ENCODE measurements at regions not wholly inside any gene's neighbourhood (a gene's known extent, or its start where the extent isn't known, plus 50 kb on each side); places are given as distances from the start of the nearest gene placed in this dataset.
"Not testable (repeated sequence)": the region's sequence is repeated elsewhere in the genome, so short reads cannot be mapped to it uniquely, and the experiment has no call there.

DNA sequence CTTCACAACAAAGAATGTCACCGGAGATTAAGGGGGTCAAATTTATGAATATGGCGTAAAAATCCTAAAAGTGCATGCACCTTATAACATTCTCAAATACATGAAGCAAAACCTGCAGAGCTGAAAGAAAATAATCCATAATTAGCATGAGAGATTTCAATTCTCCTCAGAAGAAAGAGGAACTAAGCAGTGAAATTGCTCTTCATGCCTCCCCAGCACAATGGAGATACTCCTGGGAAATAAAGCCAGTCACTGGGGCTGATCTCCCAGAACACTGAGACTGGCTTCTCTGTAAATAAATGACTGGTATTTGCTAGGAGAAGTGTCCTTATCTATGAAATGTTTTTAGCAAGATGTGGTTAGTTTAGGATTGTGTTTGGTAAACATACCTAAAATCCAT is 68.1 kb downstream of the GOLGA6L6 start:
- not testable (repeated sequence) for H3K4me3 ChIP-seq (ENCODE audit: low read depth in 1 of 2, low read length in 2 of 2); ATAC-seq (ENCODE audit: insufficient read depth, low read depth); H2AFZ ChIP-seq (ENCODE audit: low read depth, low read length); DNase-seq; H3K4me2 ChIP-seq (ENCODE audit: insufficient read depth, low read length); H3K4me1 ChIP-seq (ENCODE audit: insufficient read depth, low read length); H3K27me3 ChIP-seq (ENCODE audit: insufficient read depth, low read length, poor library complexity); H3K36me3 ChIP-seq (ENCODE audit: insufficient read depth, low read length); H3K9ac ChIP-seq (ENCODE audit: low read depth, low read length); H3K79me2 ChIP-seq (ENCODE audit: insufficient read depth, low read length); H3K9me3 ChIP-seq (ENCODE audit: insufficient read depth, low read length, severe bottlenecking); H4K20me1 ChIP-seq (ENCODE audit: insufficient read depth, low read length); H3K27ac ChIP-seq (ENCODE audit: low read length)

DNA sequence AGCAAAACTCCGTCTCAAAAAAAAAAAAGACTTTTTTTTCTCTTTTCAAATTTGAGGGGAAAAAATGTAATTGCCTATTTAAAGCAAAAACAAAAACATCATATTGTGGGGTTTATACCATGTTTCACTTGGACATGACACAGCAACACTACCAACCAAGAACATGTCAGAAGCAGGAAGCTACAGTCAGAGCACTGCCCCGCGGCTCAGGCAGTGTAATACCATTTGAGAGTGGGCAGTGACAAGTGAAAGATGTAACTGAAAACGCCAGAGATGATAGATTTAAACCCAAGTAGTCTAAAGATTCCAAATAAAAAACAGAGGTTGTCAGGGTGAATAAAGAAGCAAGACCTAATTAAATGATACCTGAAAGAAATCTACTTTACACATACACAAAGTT is 68.6 kb downstream of the GOLGA6L6 start:
- not testable (repeated sequence) for H3K4me1 ChIP-seq (ENCODE audit: insufficient read depth, low read length); ATAC-seq (ENCODE audit: insufficient read depth, low read depth); H3K27me3 ChIP-seq (ENCODE audit: insufficient read depth, low read length, poor library complexity); H3K27ac ChIP-seq (ENCODE audit: low read length); H2AFZ ChIP-seq (ENCODE audit: low read depth, low read length); H4K20me1 ChIP-seq (ENCODE audit: insufficient read depth, low read length); H3K4me3 ChIP-seq (ENCODE audit: low read depth in 1 of 2, low read length in 2 of 2); H3K36me3 ChIP-seq (ENCODE audit: insufficient read depth, low read length); H3K79me2 ChIP-seq (ENCODE audit: insufficient read depth, low read length); H3K4me2 ChIP-seq (ENCODE audit: insufficient read depth, low read length); DNase-seq; H3K9ac ChIP-seq (ENCODE audit: low read depth, low read length); H3K9me3 ChIP-seq (ENCODE audit: insufficient read depth, low read length, severe bottlenecking)

DNA sequence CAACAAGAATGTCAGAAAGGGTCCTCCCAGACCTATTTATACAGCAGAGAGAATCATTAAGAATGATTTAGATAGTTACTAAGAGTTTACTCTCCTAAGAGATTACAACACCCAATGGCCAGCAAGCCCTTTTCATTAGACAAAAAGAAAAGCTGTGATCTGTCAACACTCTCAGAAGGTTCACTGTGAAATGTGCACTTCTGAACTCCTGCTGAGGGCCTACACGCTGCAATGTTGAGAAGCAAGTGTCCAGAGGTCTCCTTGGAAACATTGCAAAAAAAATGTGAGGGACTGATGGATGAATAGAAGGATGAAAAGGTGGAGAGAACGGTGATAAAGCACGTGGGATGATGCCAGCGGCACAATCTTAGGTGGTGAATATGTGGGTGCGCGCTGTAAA is 70.8 kb downstream of the GOLGA6L6 start:
- ATAC-seq (ENCODE audit: insufficient read depth, low read depth); H3K27ac ChIP-seq (ENCODE audit: low read length); H3K79me2 ChIP-seq (ENCODE audit: insufficient read depth, low read length); H3K9me3 ChIP-seq (ENCODE audit: insufficient read depth, low read length, severe bottlenecking); H4K20me1 ChIP-seq (ENCODE audit: insufficient read depth, low read length); H3K36me3 ChIP-seq (ENCODE audit: insufficient read depth, low read length); H2AFZ ChIP-seq (ENCODE audit: low read depth, low read length); H3K4me2 ChIP-seq (ENCODE audit: insufficient read depth, low read length); DNase-seq; H3K4me3 ChIP-seq (ENCODE audit: low read depth in 1 of 2, low read length in 2 of 2); H3K4me1 ChIP-seq (ENCODE audit: insufficient read depth, low read length); H3K9ac ChIP-seq (ENCODE audit: low read depth, low read length); H3K27me3 ChIP-seq (ENCODE audit: insufficient read depth, low read length, poor library complexity): not testable (repeated sequence)

DNA sequence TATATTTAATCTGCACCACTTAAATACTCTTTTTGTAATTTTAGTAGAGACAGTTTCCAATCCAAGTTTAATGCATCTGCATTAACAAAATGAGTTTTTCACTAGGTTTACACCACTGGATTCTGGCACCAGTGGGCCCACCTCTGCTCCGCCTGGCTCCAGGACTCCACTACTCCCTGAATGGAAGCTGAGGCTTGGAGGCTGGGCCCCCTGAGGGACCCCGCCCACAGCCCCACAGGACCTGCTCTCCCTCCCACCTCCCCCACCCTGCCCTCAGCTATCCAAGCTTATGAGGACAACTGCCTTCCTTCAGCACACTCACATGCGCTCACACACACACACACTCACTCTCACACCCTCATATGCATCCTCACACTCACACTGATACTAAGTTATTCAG is 100.5 kb downstream of the GOLGA6L6 start:
- not testable (repeated sequence) for H3K4me1 ChIP-seq (ENCODE audit: insufficient read depth, low read length); H3K27ac ChIP-seq (ENCODE audit: low read length); H3K79me2 ChIP-seq (ENCODE audit: insufficient read depth, low read length); ATAC-seq (ENCODE audit: insufficient read depth, low read depth); H4K20me1 ChIP-seq (ENCODE audit: insufficient read depth, low read length); H3K27me3 ChIP-seq (ENCODE audit: insufficient read depth, low read length, poor library complexity); H3K36me3 ChIP-seq (ENCODE audit: insufficient read depth, low read length); DNase-seq; H3K4me3 ChIP-seq (ENCODE audit: low read depth in 1 of 2, low read length in 2 of 2); H3K9ac ChIP-seq (ENCODE audit: low read depth, low read length); H3K4me2 ChIP-seq (ENCODE audit: insufficient read depth, low read length); H3K9me3 ChIP-seq (ENCODE audit: insufficient read depth, low read length, severe bottlenecking); H2AFZ ChIP-seq (ENCODE audit: low read depth, low read length)

DNA sequence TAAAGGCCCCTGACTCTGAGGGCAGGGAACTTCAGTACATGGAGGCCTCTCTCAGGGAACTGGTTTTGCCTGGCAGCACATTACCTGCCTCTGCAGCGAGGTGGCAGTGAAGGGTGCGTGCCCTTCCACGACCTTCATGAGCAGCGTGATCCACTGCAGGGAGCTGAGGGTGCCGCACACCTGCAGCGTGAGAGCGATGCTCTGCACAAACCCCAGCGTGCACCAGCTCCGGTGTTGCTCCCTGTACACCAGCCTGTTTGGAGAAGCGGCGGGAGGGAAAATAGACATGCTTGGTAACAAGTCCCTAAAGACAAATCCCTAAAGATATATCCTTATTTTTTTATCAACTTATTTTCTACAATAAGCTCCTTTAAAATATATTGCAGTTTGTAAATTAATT is 101.2 kb downstream of the GOLGA6L6 start:
- not testable (repeated sequence) for H3K79me2 ChIP-seq (ENCODE audit: insufficient read depth, low read length); H3K27ac ChIP-seq (ENCODE audit: low read length); H2AFZ ChIP-seq (ENCODE audit: low read depth, low read length); H3K4me2 ChIP-seq (ENCODE audit: insufficient read depth, low read length); H3K9ac ChIP-seq (ENCODE audit: low read depth, low read length); H3K27me3 ChIP-seq (ENCODE audit: insufficient read depth, low read length, poor library complexity); H3K36me3 ChIP-seq (ENCODE audit: insufficient read depth, low read length); H3K9me3 ChIP-seq (ENCODE audit: insufficient read depth, low read length, severe bottlenecking); H3K4me3 ChIP-seq (ENCODE audit: low read depth in 1 of 2, low read length in 2 of 2); ATAC-seq (ENCODE audit: insufficient read depth, low read depth); H4K20me1 ChIP-seq (ENCODE audit: insufficient read depth, low read length); DNase-seq; H3K4me1 ChIP-seq (ENCODE audit: insufficient read depth, low read length)

DNA sequence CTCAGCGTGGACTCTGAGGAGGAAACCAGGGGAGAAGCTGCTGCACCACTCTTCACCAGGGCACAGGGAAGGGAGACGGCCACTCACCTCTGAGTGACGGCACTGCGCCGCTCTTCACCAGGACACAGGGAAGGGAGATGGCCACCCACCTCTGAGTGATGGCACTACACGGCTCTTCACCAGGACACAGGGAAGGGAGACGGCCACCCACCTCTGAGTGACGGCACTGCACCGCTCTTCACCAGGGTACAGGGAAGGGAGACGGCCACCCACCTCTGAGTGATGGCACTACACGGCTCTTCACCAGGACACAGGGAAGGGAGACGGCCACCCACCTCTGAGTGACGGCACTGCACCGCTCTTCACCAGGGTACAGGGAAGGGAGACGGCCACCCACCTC is 102.5 kb downstream of the GOLGA6L6 start:
- not testable (repeated sequence) for DNase-seq; H3K4me1 ChIP-seq (ENCODE audit: insufficient read depth, low read length); H3K27ac ChIP-seq (ENCODE audit: low read length); ATAC-seq (ENCODE audit: insufficient read depth, low read depth); H3K36me3 ChIP-seq (ENCODE audit: insufficient read depth, low read length); H3K4me3 ChIP-seq (ENCODE audit: low read depth in 1 of 2, low read length in 2 of 2); H3K9me3 ChIP-seq (ENCODE audit: insufficient read depth, low read length, severe bottlenecking); H2AFZ ChIP-seq (ENCODE audit: low read depth, low read length); H3K9ac ChIP-seq (ENCODE audit: low read depth, low read length); H3K27me3 ChIP-seq (ENCODE audit: insufficient read depth, low read length, poor library complexity); H3K79me2 ChIP-seq (ENCODE audit: insufficient read depth, low read length); H3K4me2 ChIP-seq (ENCODE audit: insufficient read depth, low read length); H4K20me1 ChIP-seq (ENCODE audit: insufficient read depth, low read length)

- not testable (repeated sequence) for H3K9me3 ChIP-seq (ENCODE audit: insufficient read depth, low read length, severe bottlenecking); H3K79me2 ChIP-seq (ENCODE audit: insufficient read depth, low read length); H4K20me1 ChIP-seq (ENCODE audit: insufficient read depth, low read length); H3K4me2 ChIP-seq (ENCODE audit: insufficient read depth, low read length); H3K27me3 ChIP-seq (ENCODE audit: insufficient read depth, low read length, poor library complexity); H3K27ac ChIP-seq (ENCODE audit: low read length); H2AFZ ChIP-seq (ENCODE audit: low read depth, low read length); ATAC-seq (ENCODE audit: insufficient read depth, low read depth); H3K36me3 ChIP-seq (ENCODE audit: insufficient read depth, low read length); H3K9ac ChIP-seq (ENCODE audit: low read depth, low read length); H3K4me3 ChIP-seq (ENCODE audit: low read depth in 1 of 2, low read length in 2 of 2); H3K4me1 ChIP-seq (ENCODE audit: insufficient read depth, low read length); DNase-seq
Measured at GRCh38 chr15:20438255-20438654, 103.3 kb downstream of the GOLGA6L6 start.

DNA sequence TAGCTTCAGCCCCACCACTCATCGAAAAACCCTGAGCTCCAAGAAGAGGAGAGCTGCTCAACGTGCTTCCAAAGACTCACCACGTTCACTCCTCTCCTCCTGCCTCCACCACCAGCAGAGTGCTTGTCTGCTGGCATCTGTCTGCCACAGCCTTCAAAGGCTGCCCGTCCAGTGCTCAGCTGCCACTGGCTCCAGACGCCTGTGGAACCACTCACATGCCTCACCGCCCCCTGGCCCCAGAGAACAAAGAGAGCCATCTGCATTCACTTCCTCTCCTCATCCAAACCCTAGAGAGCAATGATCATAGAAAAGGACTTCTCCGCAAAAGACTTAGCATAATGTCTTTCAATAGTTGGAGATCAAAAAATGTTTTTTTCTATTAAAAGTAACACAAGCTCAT is 108.1 kb downstream of the GOLGA6L6 start:
- not testable (repeated sequence) for H3K9ac ChIP-seq (ENCODE audit: low read depth, low read length); H3K27me3 ChIP-seq (ENCODE audit: insufficient read depth, low read length, poor library complexity); H3K9me3 ChIP-seq (ENCODE audit: insufficient read depth, low read length, severe bottlenecking); H3K36me3 ChIP-seq (ENCODE audit: insufficient read depth, low read length); H3K79me2 ChIP-seq (ENCODE audit: insufficient read depth, low read length); DNase-seq; H3K4me1 ChIP-seq (ENCODE audit: insufficient read depth, low read length); H3K27ac ChIP-seq (ENCODE audit: low read length); H2AFZ ChIP-seq (ENCODE audit: low read depth, low read length); H4K20me1 ChIP-seq (ENCODE audit: insufficient read depth, low read length); H3K4me3 ChIP-seq (ENCODE audit: low read depth in 1 of 2, low read length in 2 of 2); H3K4me2 ChIP-seq (ENCODE audit: insufficient read depth, low read length)
- peak; percentile 45; the same call in 1 of the 3 replicates for ATAC-seq (ENCODE audit: insufficient read depth, low read depth)

DNA sequence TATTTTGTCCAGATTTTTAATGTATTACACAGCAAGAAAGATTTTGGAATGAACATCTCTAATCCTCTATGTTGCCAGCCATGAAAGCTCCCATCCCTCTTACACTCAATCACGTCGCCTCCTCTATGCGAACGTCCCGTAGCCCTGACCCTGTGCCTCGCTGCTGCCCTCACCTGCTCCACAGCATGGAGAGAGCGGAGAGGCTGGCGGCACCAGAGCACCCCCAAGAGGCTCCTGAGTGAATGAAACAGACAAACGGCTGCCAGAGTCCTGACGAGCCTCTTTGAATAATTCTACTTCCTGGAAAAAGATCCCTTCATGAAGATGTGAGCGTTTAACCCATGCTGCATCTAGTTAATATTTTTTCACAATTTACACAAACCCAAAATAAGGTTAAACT is 111.1 kb downstream of the GOLGA6L6 start:
- not testable (repeated sequence) for H3K4me3 ChIP-seq (ENCODE audit: low read depth in 1 of 2, low read length in 2 of 2); H3K36me3 ChIP-seq (ENCODE audit: insufficient read depth, low read length); H2AFZ ChIP-seq (ENCODE audit: low read depth, low read length); H3K4me2 ChIP-seq (ENCODE audit: insufficient read depth, low read length); H3K4me1 ChIP-seq (ENCODE audit: insufficient read depth, low read length); H3K9me3 ChIP-seq (ENCODE audit: insufficient read depth, low read length, severe bottlenecking); H3K27ac ChIP-seq (ENCODE audit: low read length); DNase-seq; H3K79me2 ChIP-seq (ENCODE audit: insufficient read depth, low read length); H4K20me1 ChIP-seq (ENCODE audit: insufficient read depth, low read length); ATAC-seq (ENCODE audit: insufficient read depth, low read depth); H3K9ac ChIP-seq (ENCODE audit: low read depth, low read length); H3K27me3 ChIP-seq (ENCODE audit: insufficient read depth, low read length, poor library complexity)

Measured in DND-41 (cell line).